ENCODE measurements at regions not wholly inside any gene's neighbourhood (a gene's known extent, or its start where the extent isn't known, plus 50 kb on each side); places are given as distances from the start of the nearest gene placed in this dataset.

DNA sequence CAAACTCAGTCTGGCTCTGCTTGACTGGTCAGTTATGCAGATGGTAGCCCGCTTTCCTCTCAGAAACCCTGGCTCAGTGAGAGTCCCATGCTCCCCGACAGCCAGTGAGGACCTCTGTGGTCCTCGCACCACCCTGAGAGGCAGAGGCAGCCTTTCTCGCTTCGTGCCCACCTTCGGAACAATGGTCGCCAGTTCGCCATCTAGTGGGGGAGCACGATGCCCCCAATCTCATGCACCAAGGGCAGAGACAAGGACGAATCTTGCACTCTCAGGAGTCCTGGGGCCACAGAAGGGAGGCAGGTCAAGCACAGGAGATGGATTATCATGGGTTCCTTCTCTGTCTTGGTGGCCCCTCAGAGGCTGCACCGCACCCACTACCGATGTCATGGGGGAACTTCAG lies 75.2 kb downstream of the RHCG start:
- DNase-seq = no peak

DNA sequence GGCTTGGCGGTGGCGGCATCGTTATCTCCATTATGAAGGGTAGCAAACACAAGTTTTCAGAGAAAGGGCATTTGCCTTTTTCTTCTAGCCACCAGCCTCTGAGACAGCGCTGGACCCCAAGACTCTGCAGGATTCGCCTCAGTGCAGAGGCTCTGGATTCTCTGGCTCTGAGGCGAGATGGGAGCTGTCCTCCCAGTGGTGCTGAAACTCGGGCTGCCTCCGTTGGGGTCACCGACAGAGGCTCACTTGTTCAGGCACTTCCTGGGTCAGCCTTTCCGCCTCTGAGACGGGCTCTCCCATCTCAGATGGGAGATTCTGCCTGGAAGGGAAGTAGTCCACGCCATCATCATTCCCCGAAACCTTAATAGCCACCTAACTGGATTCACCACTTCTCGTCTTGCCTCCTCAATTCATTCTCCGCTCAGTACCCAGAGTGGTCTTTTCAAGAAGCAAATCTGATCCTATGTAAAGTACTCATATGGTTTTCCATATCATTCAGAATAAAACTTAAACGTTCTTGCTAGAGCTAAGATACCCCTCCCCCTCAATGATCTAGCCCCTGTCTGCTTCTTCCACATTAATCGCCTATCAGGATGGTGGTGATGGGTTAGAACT lies 76.9 kb downstream of the RHCG start:
- no peak for DNase-seq

DNA sequence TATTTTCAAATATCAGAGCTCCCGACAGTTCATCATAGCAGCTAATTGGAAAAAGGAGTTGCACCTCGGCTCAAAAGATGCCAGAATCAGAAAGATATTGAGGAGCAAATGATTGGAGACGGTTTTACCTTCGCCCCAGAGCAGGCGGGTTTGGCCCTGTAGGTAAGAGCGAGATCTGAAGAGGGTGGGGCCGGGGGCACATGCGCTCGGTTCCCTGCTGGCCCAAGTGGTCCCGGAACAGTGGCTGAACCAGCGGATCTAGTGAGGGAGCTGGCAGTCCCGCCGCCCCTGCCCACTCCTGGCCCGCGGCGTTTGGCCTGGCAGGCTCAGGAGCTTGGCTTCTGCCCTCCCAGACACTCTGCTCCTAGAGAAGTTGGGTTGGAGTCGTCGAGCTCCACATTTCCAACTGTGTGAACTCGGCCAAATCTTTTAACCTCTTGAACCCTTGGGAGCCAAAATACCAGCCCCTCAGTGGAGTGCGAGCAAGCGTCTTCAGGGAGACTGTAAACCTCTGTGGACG lies 79.1 kb downstream of the RHCG start:
- DNase-seq = no peak

DNA sequence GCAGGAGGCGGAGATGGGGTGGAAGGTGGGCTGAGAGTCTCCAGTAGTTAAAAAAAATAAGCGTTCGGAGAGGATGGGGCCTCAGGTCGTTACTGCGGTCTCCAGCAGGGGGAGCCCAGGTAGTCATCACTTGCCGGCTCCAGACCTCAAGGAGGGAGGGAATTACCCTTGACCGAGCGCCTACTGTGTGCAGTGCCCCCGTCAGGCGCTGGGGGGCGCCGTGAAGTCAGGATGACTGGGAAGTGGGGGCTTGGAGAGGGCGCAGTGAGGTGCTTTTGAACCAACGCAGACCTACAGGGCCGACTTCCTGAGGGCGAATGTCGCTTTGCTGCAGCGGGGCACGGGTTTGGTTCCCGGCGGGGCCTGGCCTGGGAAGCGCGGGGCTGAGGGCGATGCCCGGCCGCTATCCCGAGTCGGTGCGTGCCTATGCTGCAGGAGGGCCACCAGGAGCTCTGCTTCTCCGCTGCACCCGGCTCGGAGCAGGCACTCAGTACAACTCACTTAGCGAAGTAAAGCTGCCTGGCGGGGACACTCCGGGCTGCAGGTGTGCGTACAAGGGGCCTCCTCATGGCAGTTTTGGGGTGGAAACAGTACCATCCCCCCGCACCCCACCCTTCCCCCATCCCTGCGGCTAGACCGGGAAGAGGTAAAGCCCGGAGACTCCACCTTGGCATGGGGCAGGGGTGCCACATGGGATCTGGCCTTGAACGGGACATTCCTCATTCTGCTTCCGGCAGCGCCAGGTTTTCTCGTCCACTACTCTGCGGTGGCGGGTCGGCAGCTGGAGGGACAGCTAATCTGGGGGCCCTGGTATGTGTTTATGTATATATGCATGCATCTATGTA lies 79.8 kb downstream of the RHCG start:
- DNase-seq = peak; percentile 43 to 63

DNA sequence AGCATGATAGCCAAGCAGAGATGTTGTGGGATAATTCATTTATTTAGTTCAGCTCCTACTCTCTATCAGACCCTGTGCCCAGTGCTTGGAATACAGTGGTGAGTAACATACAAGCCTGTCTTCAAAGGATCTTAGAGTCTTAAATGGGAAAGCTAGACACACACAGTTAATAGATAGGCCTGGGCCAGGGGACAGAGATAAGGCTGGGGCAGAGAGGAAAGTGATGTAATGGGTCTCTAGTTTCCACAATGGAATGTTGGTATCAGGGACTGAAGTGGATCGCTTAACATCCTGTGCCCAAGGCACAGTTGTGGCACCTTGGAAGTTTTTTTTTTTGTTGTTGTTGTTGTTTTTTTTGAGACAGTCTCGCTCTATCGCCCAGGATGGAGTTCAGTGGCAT lies 79.9 kb upstream of the POLG start:
- DNase-seq = no peak

DNA sequence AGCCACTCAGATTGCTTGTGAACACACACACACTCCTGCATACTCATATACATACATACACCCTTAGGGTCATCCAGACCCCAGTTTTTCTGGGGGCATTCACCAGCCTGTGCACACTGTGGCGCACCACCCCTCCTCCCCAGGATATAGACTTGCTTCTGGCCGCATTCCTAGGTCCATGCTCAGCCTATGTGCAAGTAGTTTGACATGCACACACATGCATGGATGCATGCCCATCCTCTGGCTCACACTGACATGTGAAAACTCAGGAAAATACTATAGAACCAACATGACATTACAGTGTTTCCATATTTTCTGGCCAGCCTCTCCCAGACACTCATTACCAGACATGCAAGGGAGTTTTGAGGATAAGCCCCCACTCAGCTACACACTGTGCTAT lies 79.3 kb upstream of the POLG start:
- no peak for DNase-seq

DNA sequence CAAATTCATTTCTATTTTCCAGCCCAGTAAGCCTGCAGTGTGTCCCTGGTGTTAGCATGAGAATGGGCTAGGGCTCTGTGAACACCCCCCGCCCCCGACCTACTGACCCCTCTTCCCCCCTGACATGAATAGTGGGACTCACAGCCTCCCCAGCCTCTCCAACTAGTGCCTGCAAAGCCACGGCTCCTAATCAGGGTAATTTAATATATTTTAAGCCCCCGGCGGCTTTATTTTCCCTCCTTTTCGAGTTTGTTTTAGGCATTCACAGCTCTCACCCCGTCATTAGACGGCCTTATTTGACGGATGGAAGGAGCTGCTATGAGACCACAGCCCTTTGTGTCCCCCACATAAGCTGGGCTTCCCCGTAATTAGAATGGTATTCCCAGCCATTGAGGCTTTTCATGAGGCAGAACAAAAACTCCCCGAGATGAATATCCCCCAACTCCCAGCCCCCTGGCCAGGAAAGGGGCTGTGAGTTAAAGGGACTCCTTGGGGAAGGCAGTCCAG lies 78.3 kb upstream of the POLG start:
- DNase-seq = no peak

DNA sequence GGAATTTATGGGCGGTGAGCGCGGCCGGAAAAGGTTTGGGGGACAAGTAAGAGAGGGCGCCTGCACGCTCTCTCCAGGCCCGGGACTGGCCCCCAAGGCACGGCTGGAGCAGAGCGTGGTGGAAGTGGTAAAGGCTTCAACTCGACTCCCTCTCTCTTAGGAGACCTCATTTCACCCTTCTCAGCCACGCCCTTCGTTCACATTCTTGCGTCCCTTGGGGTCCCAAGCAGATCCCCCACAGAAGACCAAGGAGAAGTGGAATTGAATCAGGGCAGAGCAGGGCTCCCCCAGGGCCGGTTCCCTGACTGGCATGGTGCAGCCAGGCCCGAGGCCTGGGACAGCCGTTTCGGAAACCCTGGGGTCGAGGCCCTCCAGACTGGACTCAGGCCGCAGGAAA lies 75.4 kb upstream of the POLG start:
- DNase-seq = no peak

DNA sequence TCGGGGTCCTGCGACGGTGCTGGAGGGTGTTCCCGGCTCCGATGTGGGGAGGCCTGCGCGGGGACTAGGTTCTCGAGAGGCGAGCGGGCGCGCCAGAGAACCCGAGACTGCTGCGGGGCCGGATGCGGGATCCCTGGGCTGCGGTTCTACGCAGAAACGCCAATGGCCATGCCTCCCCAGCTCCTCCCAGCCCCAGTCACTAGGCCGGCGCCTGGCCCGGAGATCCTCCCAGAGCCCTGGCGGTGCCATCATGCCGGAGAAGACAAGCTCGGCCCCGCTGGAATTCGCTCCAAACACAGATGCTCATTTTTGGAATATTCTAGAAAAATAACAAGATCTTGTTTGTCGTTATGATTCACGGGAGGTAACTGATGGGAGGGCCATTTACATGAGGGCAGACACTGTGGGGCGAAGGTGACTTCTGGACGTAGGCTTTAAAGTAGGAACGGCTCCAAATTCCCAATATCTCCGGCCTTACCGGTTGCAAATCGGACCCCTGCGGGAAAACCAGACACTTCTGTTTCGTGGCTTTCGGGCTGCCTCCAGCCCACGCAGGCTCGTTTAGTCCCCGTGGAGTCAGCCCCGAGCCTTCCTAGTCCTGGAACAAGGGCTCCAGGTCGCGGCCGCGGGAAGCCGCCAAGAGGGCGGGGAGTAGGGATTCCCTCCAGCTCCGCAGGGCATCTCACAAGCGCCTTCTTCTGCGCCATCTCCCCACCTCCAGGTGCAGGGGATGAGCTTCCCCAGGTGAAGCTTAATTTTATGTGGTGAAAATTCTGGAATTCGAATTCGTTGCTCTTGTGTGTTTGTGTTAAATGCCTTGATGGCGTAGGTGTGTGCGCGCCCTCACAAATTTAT lies 74.8 kb upstream of the POLG start:
- DNase-seq = no peak

DNA sequence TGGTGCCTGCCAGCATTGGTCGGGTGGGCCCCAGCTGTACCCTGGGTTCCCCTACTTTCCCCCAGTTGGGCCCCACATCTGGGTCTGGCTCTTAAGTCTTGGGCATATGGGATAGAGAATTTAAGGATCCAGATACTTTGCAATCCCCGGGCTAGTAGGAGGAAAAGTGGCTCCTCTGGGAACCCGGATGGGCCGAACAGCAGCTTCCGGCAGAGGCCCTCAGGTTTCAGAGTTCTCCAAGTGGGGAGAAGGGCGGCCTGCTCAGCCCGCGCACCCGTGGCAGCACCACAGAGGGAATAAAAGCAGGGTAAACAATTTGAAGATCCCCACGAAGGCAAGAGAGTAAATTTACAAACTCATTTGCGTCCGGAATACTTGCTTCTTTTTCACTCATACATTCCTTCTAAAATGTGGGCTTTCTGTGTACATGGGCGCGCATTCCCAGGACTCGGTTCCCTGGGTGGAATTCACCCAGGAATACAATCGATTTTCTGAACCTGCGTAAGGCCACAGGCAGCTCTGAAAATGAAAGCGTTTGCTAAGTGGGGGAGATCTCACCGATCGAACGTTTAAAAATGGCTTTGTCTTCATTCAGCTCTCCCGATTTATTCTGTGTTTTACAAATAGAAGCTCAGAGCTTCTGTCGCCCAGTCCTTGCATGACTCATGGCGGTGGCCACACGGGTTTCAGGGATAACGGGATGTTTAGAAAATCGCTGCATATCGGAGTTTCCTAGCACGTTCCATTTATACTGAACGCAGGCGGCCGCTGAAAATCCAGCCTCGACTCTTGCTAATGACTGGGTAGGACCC lies 74.0 kb upstream of the POLG start:
- DNase-seq = no peak

DNA sequence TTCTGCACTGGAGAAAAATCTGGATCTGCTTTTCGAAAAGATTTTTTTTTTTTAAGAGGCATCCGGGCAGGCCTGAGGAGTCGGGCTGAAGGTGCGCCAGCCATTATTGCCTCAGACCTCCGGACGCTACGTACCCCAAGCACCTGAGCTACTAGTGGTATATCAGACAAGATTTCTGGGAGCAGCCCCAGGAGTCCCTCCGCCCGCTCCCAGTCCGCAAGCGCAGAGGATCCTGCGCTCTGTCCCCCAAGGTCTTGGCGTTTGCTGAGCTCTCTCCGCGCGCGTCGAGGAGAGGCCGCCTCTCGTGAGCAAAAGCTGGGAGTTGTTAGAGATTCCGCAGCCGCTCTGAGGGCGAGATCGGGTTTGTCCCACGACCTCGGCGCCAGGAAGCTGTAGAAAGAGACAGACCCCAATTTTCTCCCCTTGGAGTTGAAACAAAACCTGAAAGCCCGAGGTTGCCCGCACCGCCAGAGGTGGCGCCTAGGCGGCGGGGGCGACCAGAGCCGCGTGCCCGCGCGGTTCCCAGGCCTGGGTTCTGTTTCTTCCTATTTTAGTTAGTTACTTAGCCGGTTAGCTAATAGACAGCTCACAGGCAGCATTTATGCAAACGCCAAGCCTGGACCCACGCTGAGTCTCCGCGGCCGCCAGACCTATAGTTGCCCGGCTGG lies 72.5 kb upstream of the POLG start:
- no peak for DNase-seq

DNA sequence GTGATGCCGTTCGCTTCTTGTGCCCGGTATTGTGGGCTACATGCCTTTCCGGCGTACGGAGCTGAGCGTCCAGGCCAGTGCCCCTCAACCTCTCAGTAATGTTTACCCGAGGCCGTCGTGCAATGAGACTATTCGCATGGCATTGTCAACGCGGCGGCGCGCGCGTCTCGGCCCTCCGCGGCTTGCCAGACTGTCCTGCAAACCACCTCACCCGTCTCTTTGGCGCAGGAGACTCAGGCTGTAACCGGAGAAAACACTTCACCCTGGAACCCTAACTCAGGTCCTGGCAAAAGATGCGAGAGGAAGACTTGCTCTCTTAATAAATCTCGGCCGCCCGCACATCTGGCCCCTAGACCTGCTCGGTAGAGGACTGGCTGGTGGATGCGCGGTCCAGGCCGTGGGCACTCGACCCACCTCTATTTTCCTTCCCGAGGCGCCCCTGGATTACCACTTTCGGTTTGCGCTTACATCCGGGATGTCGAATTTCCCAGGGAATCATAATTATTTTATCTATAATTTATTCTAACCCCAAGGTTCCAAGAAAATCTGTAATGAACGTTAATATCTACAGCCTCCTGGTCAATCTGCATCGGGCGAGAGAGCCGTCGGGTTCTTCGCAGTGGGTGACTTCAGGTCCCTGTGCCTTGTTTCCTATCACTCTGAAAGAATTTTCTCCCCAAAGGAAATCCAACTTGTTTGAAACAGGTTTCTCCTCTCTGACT lies 71.8 kb upstream of the POLG start:
- DNase-seq = no peak

DNA sequence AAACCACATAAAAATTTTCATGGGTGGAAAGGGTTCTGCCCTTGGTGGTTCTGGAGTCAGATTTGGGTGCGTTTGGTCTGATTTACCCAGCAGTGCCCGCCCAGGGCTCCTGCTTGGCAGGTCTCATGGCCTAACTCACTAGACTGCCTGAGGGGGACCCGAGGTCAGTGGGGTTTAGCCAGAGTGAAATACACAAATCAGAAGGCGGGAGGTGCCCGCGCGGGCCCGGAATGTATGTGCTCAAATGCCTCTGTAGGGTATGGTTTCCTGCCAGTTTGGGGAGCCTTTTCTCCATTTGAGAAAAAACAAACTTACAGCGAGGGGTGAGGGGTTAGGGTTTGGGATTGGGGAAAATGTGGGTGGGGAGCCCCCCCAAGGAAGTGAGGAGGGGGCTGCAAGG lies 70.9 kb upstream of the POLG start:
- no peak for DNase-seq

DNA sequence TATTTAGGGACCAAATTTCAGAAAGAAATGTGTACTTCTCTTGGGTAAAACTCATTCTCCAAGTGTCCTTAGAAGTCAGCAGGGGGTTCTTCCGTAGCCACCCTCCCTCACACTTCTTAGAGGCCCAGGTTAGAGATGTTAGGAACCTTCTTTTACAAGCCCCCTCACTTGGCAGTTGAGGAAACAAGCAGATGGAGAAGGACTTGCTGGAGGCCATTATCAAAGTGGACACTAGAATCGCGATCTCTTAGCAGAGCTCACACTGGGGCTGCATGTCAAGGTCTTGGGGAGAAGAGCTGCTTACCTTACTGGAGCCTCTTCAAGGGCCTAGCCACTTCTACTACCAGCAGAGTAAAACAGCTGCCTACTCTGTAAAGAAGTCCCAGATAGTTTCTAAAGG lies 69.4 kb upstream of the POLG start:
- no peak for DNase-seq

DNA sequence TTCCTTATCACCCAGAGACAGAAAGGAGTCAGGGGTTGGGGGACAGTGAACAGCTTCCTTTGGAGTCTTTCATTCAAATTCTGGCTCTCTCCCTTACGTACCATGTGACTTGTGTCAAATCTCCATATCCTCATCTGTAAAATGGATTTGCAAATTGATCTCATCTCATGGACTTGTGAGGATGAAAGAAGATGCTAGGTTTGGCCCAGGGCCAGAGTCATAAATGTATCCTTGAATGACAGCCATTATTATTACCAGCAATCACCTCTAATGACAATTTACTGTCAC lies 67.8 kb upstream of the POLG start:
- DNase-seq = no peak

DNA sequence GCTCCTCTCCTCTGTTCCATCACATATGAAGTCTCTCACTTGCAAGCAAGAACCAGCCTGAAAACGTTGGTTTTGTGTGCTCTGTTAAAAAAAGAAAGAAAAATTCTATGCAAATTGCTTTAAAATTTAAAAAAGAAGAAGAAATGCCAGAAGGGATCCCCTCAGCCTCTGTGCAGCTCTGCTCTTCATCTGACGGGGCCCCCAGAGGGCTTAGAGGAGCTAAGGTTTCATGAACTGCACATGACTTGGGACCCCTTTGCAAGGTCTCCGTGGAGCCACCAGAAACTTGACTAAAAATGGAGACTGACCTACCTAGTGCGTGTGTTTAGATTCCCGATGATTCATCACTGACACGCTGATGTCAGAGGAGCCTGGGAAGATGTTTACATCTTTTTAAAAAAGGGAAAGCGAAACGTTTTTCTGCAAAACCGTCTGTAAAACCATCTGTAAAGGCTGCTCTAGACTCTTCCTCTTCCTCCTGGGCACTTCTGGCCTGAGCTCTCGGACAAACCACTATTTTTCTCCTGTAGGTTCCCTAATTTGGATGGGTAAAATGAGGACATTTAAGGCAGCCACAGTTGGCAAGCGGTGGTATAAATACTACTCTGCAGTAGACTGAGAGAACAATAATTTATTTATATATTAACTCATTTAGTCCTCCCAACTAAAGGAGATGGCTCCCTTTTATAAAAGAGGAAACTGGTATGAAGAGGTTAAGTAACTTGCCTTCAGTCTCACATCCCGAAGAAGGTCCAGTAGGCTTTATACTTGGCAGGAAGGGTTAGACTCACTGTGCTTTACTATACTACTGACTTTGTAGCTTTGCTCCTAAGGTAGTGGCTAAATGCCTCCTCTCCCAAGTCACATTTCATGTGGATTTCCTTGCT lies 67.2 kb upstream of the POLG start:
- DNase-seq = no peak

DNA sequence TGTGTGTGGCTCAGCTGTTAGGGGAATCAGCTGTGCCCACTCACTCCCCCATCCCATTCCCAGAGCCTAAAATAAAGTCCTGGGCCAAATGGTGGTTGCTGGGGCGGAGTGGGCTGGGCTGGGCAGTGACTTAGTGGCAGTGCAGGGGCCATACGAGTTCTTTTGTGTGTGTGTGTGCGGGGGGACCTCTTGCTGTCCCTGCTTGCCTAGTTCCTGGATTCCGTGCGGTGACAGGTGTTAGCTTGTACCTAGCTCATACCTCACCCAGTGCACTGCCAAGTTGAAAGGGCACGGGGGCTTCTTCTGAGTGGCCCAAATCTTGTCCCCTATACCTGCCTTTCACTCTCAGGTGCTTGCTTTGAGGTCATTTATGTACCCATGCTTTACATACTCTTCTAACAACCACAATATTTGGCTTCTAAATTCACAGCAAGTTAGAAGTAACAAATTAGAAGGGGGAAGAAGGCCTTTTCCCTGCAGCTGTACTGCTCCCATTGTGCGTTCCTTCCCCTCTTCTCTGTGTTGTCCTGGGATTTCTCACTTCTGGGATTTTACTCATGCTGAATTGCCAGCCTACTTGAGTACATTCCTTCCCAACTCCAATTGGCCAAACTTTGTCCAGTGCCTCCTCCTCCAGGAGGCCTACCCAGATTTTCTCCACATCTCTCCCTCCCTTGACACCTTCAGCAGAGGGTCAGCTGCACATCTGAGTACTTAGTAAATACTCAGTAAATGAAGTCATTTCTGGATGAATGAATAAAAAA lies 66.3 kb upstream of the POLG start:
- no peak for DNase-seq

DNA sequence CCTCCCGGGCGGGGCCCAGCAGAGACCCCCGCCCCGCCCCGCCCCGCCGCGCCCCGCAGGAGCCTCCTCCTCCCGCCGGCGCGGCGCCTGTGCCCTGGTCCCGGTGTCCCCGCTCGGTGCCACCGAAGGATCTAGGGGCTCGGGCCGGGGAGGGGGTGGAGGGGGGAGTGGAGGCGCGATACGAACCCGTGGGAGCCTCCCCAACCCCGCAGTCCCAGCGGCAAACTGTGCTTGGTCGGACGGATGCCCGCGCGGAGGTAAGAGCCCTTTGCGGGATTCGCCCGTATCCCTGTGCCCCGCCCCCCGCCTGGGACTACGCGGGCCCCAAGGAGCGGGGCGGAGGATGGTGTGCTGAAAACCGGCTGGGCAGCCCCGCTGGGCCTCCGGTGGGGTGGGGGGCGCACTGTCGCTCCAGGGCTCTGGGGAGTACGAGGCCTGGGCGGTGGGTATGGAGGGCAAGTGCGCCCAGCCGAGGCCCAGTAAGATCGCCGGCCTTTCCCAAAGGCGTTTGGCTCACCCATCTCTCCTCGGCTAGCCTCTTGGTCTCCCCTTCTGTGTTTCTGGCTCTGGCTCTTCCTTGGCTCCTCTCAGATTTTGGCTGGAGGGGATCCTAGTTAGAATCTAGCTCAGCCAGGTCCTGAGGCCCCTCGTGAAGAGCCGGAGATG lies 65.6 kb upstream of the POLG start:
- DNase-seq = peak in 1 of 2 experiments; percentile 27

Measured in NCI-H446 (cell line).